ENCODE measurements at regions not wholly inside any gene's neighbourhood (a gene's known extent, or its start where the extent isn't known, plus 50 kb on each side); places are given as distances from the start of the nearest gene placed in this dataset.

- no peak for DNase-seq
- Mint-ChIP-seq H3K36me3 (ENCODE audit: insufficient read depth in 1 of 3, low read depth in 3 of 3) (no peaks in the 10 kb centered on the region), H3K27ac (peak overlapping the region in 1 of 3 experiments; percentile 23; a peak in 1 of 7 replicates), H3K27me3 (ENCODE audit: low read depth) (peaks cover 4% of the 10 kb centered on the region; the same call in 1 of the 2 replicates), H3K4me3 (no peak overlapping the region), H3K4me1 (no peaks in the 10 kb centered on the region), H3K9me3 (peaks cover 0 to 2% of the 10 kb centered on the region in 2 experiments; a peak in 1 of 5 replicates)
- no peak overlapping the region for H2BK120ac ChIP-seq (ENCODE audit: low read depth, low read length, poor library complexity, severe bottlenecking)
- no peak overlapping the region for H3K56ac ChIP-seq (ENCODE audit: insufficient read length, low read depth, low read length)
- no peaks in the 10 kb centered on the region for H3K79me2 ChIP-seq (ENCODE audit: insufficient read depth, low read length)
- no peak overlapping the region for H3K4ac ChIP-seq (ENCODE audit: low read depth, low read length)
- H3K9me3 ChIP-seq (ENCODE audit: control insufficient read depth, low read depth, low read length), result no peaks in the 10 kb centered on the region
- H2BK12ac ChIP-seq (ENCODE audit: insufficient read length, low read depth, low read length), result no peak overlapping the region
- no peak overlapping the region for H3K14ac ChIP-seq (ENCODE audit: insufficient read depth, low read length)
- no peak overlapping the region for H3K23ac ChIP-seq (ENCODE audit: insufficient read length, low read depth, low read length)
- H4K8ac ChIP-seq (replicated peaks; ENCODE audit: insufficient read length, low read depth, low read length), result no peak overlapping the region
- H3K27me3 ChIP-seq (ENCODE audit: insufficient read depth, low read length), result no peaks in the 10 kb centered on the region
- no peak overlapping the region for H4K5ac ChIP-seq (ENCODE audit: insufficient read length, low read depth, low read length)
- H3K79me1 ChIP-seq (ENCODE audit: insufficient read depth, low read depth, low read length, poor library complexity, severe bottlenecking), result no peaks in the 10 kb centered on the region
- no peak overlapping the region for H4K91ac ChIP-seq (ENCODE audit: insufficient read length, low read depth, low read length)
- no peak overlapping the region for H3T11ph ChIP-seq (ENCODE audit: low read length)
- no peaks in the 10 kb centered on the region for H3K4me1 ChIP-seq (ENCODE audit: insufficient read depth, low read length)
- no CpG with 5 or more reads among the region's 7 CpGs for WGBS (ENCODE audit: extremely low coverage, insufficient read length, low lambda C conversion rate)
- H3K4me2 ChIP-seq (ENCODE audit: insufficient read depth, insufficient read length, low read length), result no peak overlapping the region
- no peak overlapping the region for H3K18ac ChIP-seq (ENCODE audit: insufficient read length, low read depth, low read length)
- no peak overlapping the region for H2AK5ac ChIP-seq (ENCODE audit: insufficient read length, low read length)
- no peak overlapping the region for H3K9ac ChIP-seq (ENCODE audit: extremely low read depth, insufficient read length, low read length)
- TF ChIP-seq CTCF (conservative IDR thresholded peaks at IDR 0.05), result no peak
- H3K27ac ChIP-seq (ENCODE audit: insufficient read length, low read depth, low read length), result no peak overlapping the region
- H3K23me2 ChIP-seq (ENCODE audit: insufficient read length, low read depth, low read length, poor library complexity, severe bottlenecking), result no peaks in the 10 kb centered on the region
- H2BK5ac ChIP-seq (ENCODE audit: insufficient read length, low read length), result no peak overlapping the region
- H2BK20ac ChIP-seq (ENCODE audit: low read depth, low read length, poor library complexity, severe bottlenecking), result no peak overlapping the region
- H4K20me1 ChIP-seq (ENCODE audit: control insufficient read depth, insufficient read depth, insufficient read length), result no peaks in the 10 kb centered on the region
- H2AFZ ChIP-seq (ENCODE audit: low read length), result no peak overlapping the region
- H2BK15ac ChIP-seq (ENCODE audit: low read depth, low read length), result no peak overlapping the region
These were observed 143.8 kb upstream of the PUM3 start for GRCh38 chr9:2987679-2988078.
